Fibroblast of lung (primary cell): ENCODE measurements at regions not wholly inside any gene's neighbourhood (a gene's known extent, or its start where the extent isn't known, plus 50 kb on each side); places are given as distances from the start of the nearest gene placed in this dataset.

Source experiments
- DNase-seq, 2 donors: peaks; one replicate each; pipeline versions ENCODE4 v3.0.0 to v3.0.0-alpha.2; 2010; ENCODE audit warnings: low read depth in 2 of 2
- H2AFZ ChIP-seq: 2 replicates; pipeline ENCODE4 v1.5.1; 2012; ENCODE audit warnings: low read length, control low read depth, inconsistent platforms
- H3K27ac ChIP-seq: 2 replicates; pipeline ENCODE4 v1.5.1; 2011; ENCODE audit warnings: low read length, control low read depth; ENCODE audit not compliant: insufficient read depth
- H3K27me3 ChIP-seq: 2 replicates; pipeline ENCODE4 v1.5.1; 2011; ENCODE audit warnings: mild to moderate bottlenecking, low read length; ENCODE audit not compliant: control insufficient read depth, insufficient read depth
- H3K36me3 ChIP-seq: 2 replicates; pipeline ENCODE4 v1.5.1; 2011; ENCODE audit warnings: low read length; ENCODE audit not compliant: control insufficient read depth, insufficient read depth
- H3K4me1 ChIP-seq: 2 replicates; pipeline ENCODE4 v1.5.1; 2011; ENCODE audit warnings: low read length; ENCODE audit not compliant: control insufficient read depth, insufficient read depth; ENCODE audit errors: extremely low read depth
- H3K4me2 ChIP-seq: 2 replicates; pipeline ENCODE4 v1.5.1; 2011; ENCODE audit warnings: low read length, control low read depth; ENCODE audit not compliant: insufficient read depth; ENCODE audit errors: extremely low read depth
- H3K4me3 ChIP-seq, 4 experiments: fragments of 200-600 bp in 1 of 4; sonication (generic) in 1 of 4; replicated peaks in 1 of 4; 2 replicates each; pipeline ENCODE4 v1.5.1; 2011 to 2016; ENCODE audit warnings: low read length in 4 of 4, low read depth in 3 of 4, mild to moderate bottlenecking in 3 of 4, control low read depth in 2 of 4, inconsistent platforms in 1 of 4, mixed read lengths in 1 of 4; ENCODE audit not compliant: insufficient read depth in 1 of 4; ENCODE audit errors: control extremely low read depth in 1 of 4
- H3K79me2 ChIP-seq: 2 replicates; pipeline ENCODE4 v1.5.1; 2012; ENCODE audit warnings: mild to moderate bottlenecking, low read length, inconsistent platforms; ENCODE audit not compliant: control insufficient read depth, insufficient read depth
- H3K9ac ChIP-seq: 2 replicates; pipeline ENCODE4 v1.5.1; 2011; ENCODE audit warnings: mild to moderate bottlenecking, low read length, control low read depth; ENCODE audit not compliant: insufficient read depth
- H3K9me3 ChIP-seq: 2 replicates; pipeline ENCODE4 v1.5.1; 2012; ENCODE audit warnings: low read depth, low read length; ENCODE audit not compliant: control insufficient read depth, insufficient read depth
- H4K20me1 ChIP-seq: 2 replicates; pipeline ENCODE4 v1.5.1; 2011; ENCODE audit warnings: low read length; ENCODE audit not compliant: control insufficient read depth, insufficient read depth; ENCODE audit errors: extremely low read depth
- EZH2 ChIP-seq: IDR thresholded peaks from 2 replicates; pipeline ENCODE4 v1.5.1; 2012; ENCODE audit warnings: low read length, control low read depth, mild to moderate bottlenecking; ENCODE audit errors: missing control alignments
- TF ChIP-seq, protein P1 (sequence below), 2 donors: IDR thresholded peaks in 1 of 2; conservative IDR thresholded peaks in 1 of 2; 1 replicate in 1 of 2; 2 replicates in 1 of 2; pipeline ENCODE4 v1.5.1; 2011 to 2012; ENCODE audit warnings: low read length in 2 of 2, control low read depth in 1 of 2, inconsistent platforms in 1 of 2, low read depth in 1 of 2, mild to moderate bottlenecking in 1 of 2

DNA sequence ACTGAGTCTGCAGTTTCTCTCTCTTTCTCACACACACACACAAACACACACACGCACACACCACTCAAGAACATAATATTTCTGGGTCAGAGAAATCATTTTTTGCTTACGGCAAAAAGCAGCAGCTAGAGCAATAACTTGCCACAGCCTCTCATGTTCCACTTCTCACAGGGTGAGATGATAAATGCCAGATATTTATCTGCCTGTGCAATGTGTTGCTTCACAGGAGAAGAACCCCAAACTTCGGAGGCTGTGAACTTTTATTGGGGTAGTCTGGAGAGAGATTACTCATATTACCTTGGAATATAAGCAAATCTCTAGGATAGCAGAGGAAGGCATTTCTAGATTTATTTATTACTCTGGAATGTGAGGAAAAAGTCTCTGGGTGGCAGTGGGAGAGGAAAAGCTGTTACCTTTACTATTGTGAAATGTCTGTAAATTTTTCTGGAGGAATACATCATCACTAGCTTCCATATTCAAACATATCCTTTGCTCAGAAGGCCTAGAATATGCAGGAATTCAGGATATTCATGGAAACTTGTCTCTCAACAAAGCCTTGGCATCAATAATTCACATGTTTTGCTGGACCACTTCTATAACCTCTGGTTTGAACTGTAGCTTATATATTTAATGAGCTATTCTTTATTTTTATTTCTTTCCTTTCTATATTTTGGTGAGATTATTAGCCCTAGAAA is 369.2 kb downstream of the NSUN3 start:
- no peak overlapping the region for H3K4me2 ChIP-seq
- H3K4me3 ChIP-seq, result no peak overlapping the region
- H3K9ac ChIP-seq, result no peak overlapping the region
- no peaks in the 10 kb centered on the region for H3K9me3 ChIP-seq
- no peaks in the 10 kb centered on the region for H3K27me3 ChIP-seq
- DNase-seq, result no peak
- no peaks in the 10 kb centered on the region for H3K4me1 ChIP-seq
- TF ChIP-seq, protein P1, sequence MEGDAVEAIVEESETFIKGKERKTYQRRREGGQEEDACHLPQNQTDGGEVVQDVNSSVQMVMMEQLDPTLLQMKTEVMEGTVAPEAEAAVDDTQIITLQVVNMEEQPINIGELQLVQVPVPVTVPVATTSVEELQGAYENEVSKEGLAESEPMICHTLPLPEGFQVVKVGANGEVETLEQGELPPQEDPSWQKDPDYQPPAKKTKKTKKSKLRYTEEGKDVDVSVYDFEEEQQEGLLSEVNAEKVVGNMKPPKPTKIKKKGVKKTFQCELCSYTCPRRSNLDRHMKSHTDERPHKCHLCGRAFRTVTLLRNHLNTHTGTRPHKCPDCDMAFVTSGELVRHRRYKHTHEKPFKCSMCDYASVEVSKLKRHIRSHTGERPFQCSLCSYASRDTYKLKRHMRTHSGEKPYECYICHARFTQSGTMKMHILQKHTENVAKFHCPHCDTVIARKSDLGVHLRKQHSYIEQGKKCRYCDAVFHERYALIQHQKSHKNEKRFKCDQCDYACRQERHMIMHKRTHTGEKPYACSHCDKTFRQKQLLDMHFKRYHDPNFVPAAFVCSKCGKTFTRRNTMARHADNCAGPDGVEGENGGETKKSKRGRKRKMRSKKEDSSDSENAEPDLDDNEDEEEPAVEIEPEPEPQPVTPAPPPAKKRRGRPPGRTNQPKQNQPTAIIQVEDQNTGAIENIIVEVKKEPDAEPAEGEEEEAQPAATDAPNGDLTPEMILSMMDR (conservative IDR thresholded peaks at IDR 0.05 in 1 of 2, IDR thresholded peaks at IDR 0.05 in 1 of 2; ENCODE audit: low read depth in 1 of 2, low read length in 2 of 2), result no peak
- TF ChIP-seq EZH2, result no peak
- H3K36me3 ChIP-seq, result no peaks in the 10 kb centered on the region
- no peak overlapping the region for H3K27ac ChIP-seq
- no peaks in the 10 kb centered on the region for H3K79me2 ChIP-seq
- no peak overlapping the region for H2AFZ ChIP-seq
- no peaks in the 10 kb centered on the region for H4K20me1 ChIP-seq

DNA sequence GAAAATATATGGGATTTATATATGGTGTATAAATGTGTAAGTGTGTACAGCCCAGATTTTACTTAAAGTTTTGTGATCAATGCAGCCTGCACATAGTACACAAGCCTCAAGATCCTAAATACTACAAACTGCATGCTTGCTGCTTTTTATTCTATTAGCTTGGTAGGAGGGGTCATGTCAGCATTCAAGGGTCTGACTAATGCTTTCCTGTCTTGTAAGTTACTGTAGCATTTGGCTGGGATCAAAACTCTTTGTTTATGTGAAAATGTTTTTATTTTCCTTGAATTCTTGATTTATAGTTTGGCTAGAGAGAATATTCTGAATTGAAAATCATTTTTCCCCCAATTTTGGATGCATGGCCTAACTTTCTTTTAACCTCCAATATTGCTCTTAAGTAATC is 370.9 kb downstream of the NSUN3 start:
- peak; percentile 27 to 54 for DNase-seq
- no peaks in the 10 kb centered on the region for H3K36me3 ChIP-seq
- H3K27me3 ChIP-seq, result no peaks in the 10 kb centered on the region
- H3K4me2 ChIP-seq, result no peak overlapping the region
- no peaks in the 10 kb centered on the region for H3K4me1 ChIP-seq
- H3K4me3 ChIP-seq, result no peak overlapping the region
- H2AFZ ChIP-seq, result no peak overlapping the region
- H3K9ac ChIP-seq, result no peak overlapping the region
- TF ChIP-seq, protein P1 (conservative IDR thresholded peaks at IDR 0.05 in 1 of 2, IDR thresholded peaks at IDR 0.05 in 1 of 2; ENCODE audit: low read depth in 1 of 2, low read length in 2 of 2), result no peak
- TF ChIP-seq EZH2, result no peak
- no peaks in the 10 kb centered on the region for H3K79me2 ChIP-seq
- H4K20me1 ChIP-seq, result no peaks in the 10 kb centered on the region
- H3K9me3 ChIP-seq, result no peaks in the 10 kb centered on the region
- H3K27ac ChIP-seq, result no peak overlapping the region

DNA sequence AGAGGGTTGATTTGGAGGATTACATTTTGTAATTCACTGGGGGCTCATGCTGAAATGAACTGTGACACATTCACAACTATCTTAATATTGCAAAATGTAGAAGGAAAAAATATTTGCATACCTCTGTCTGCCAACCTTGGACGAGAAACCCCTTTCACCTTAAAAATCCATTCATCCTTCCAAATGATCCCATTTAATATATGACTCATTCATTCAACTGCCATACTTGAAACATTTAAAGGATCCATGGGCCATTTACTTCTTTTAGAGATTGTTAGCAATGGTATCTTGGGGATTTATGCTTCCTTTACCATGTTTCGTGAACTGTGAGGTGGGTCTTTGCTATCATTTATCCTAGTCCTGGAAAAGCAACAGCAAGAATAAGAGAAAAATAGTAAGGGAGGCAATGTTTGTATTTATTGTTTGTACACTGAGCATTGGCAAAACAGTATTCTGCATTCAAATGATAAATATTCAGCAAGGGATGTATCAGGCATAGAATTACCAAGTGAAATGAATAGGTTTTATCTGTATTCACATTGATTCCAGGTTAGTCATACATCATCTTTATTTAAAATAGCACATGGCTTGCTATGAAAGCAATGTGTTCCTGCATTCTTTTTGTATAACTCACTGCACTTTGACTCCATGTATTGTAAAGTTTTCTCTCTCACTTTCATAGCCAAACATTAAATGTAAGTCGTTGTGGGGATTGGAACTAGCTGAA is 378.1 kb downstream of the NSUN3 start:
- Histone ChIP-seq H3K79me2 (no peaks in the 10 kb centered on the region), H3K4me1 (peaks cover 2% of the 10 kb centered on the region), H3K9me3 (no peaks in the 10 kb centered on the region), H3K27ac (no peak overlapping the region), H3K4me3 (no peak overlapping the region), H2AFZ (no peak overlapping the region), H3K36me3 (no peaks in the 10 kb centered on the region), H3K27me3 (no peaks in the 10 kb centered on the region), H3K9ac (no peak overlapping the region), H4K20me1 (no peaks in the 10 kb centered on the region), H3K4me2 (peak overlapping the region; percentile 23)
- no peak for TF ChIP-seq EZH2
- TF ChIP-seq, protein P1 (conservative IDR thresholded peaks at IDR 0.05 in 1 of 2, IDR thresholded peaks at IDR 0.05 in 1 of 2; ENCODE audit: low read depth in 1 of 2, low read length in 2 of 2), result no peak
- peak; percentile 73 to 92 for DNase-seq
